HepG2 (cell line): ENCODE measurements at regions not wholly inside any gene's neighbourhood (a gene's known extent, or its start where the extent isn't known, plus 50 kb on each side); places are given as distances from the start of the nearest gene placed in this dataset.

ENCODE experiments used
- ATAC-seq: fragments of 200-7000 bp; cut with Tn5 transposase; 3 replicates; pipeline ENCODE4 v1.9.1; 2020; ENCODE audit warnings: mild to moderate bottlenecking, moderate library complexity
- BruUV-seq: library from RNA; stranded (reverse); fragments of 400-500 nt; replicated peaks from 2 replicates; lab custom pipeline; 2021; lab: Mats Ljungman, UMichigan
- CTCF ChIA-PET: fragments of 300-600 bp; formaldehyde crosslinking; extraction: SDS; loops from one replicate; lab custom pipeline; 2021; ENCODE audit warnings: low total read pairs, inconsistent platforms, low intra/inter-chr PET ratio; lab: Yijun Ruan, JAX
- POLR2A ChIA-PET: fragments of 350-600 bp; sonication (Branson Sonifier 250); formaldehyde crosslinking; loops from one replicate; lab custom pipeline; 2020; ENCODE audit warnings: antibody characterized with exemption, inconsistent platforms; lab: Yijun Ruan, JAX
- DNase-seq: peaks from one replicate; pipeline ENCODE4 v3.0.0-alpha.2; 2015; ENCODE audit warnings: low spot score
- FAIRE-seq: peaks from 3 replicates; lab custom pipeline; 2011; peaks lifted over from hg19 to GRCh38; lab: Jason Lieb, UNC
- H2AFZ ChIP-seq: one replicate; pipeline ENCODE4 v1.6.1; 2011; ENCODE audit warnings: low read length, inconsistent platforms
- H3K27ac ChIP-seq: fragments of 300-600 bp; 3 replicates; pipeline ENCODE4 v1.8.0; 2011; ENCODE audit warnings: mixed run types, mild to moderate bottlenecking, mixed read lengths, low read length, inconsistent platforms; ENCODE audit not compliant: insufficient read depth; ENCODE audit errors: extremely low read length
- H3K27me3 ChIP-seq, 2 experiments: fragments of 200-600 bp in 1 of 2; 2 replicates in 1 of 2; 3 replicates in 1 of 2; pipeline versions ENCODE4 v1.6.0 to v1.8.0; 2011; ENCODE audit warnings: low read length in 2 of 2, mild to moderate bottlenecking in 2 of 2, moderate library complexity in 2 of 2, inconsistent platforms in 1 of 2; ENCODE audit not compliant: insufficient read depth in 2 of 2, control insufficient read depth in 1 of 2
- H3K36me3 ChIP-seq, 2 experiments: fragments of 200-600 bp in 1 of 2; replicated peaks in 1 of 2; 2 replicates in 1 of 2; 3 replicates in 1 of 2; pipeline versions ENCODE4 v1.5.1 to v1.8.0; 2011; ENCODE audit warnings: low read length in 2 of 2, inconsistent platforms in 1 of 2; ENCODE audit not compliant: insufficient read depth in 2 of 2, control insufficient read depth in 1 of 2
- H3K4me1 ChIP-seq: 2 replicates; pipeline ENCODE4 v1.5.1; 2012; ENCODE audit warnings: low read length, inconsistent platforms; ENCODE audit not compliant: insufficient read depth
- H3K4me2 ChIP-seq: 2 replicates; pipeline ENCODE4 v1.6.0; 2011; ENCODE audit warnings: low read depth, low read length, inconsistent platforms
- H3K4me3 ChIP-seq, 3 experiments: fragments of 200-600 bp in 1 of 3; sonication (generic), shearing (Covaris generic) in 1 of 3; replicated peaks in 1 of 3; 2 replicates each; pipeline ENCODE4 v1.5.1; 2011 to 2016; ENCODE audit warnings: low read length in 3 of 3, inconsistent platforms in 2 of 3, low read depth in 2 of 3, mild to moderate bottlenecking in 2 of 3, control low read depth in 1 of 3, mixed read lengths in 1 of 3; ENCODE audit not compliant: insufficient read depth in 1 of 3
- H3K79me2 ChIP-seq: one replicate; pipeline ENCODE4 v1.6.1; 2011; ENCODE audit warnings: low read length, inconsistent platforms; ENCODE audit not compliant: insufficient read depth
- H3K9ac ChIP-seq: 2 replicates; pipeline ENCODE4 v1.6.0; 2011; ENCODE audit warnings: mild to moderate bottlenecking, low read depth, low read length, inconsistent platforms; ENCODE audit not compliant: insufficient read depth
- H3K9me3 ChIP-seq: 2 replicates; pipeline ENCODE4 v1.5.1; 2012; ENCODE audit warnings: mild to moderate bottlenecking, low read length
- H4K20me1 ChIP-seq: 2 replicates; pipeline ENCODE4 v1.6.0; 2011; ENCODE audit warnings: inconsistent platforms, mild to moderate bottlenecking, low read length, moderate library complexity; ENCODE audit not compliant: insufficient read depth
- HDAC1 ChIP-seq: sonication (generic); formaldehyde crosslinking; IDR thresholded peaks from 2 replicates; pipeline ENCODE4 v1.5.1; 2020; ENCODE audit warnings: mild to moderate bottlenecking, missing genetic modification reagents
- NR2F2 ChIP-seq: IDR thresholded peaks from 2 replicates; pipeline ENCODE4 v1.6.1; 2012; ENCODE audit warnings: low read depth, inconsistent platforms, borderline replicate concordance
- ZBTB33 ChIP-seq: sonication (generic); formaldehyde crosslinking; IDR thresholded peaks from 2 replicates; pipeline ENCODE4 v1.4.0; 2020; ENCODE audit warnings: missing genetic modification reagents
- ZNF350 ChIP-seq: sonication (generic); formaldehyde crosslinking; IDR thresholded peaks from 2 replicates; pipeline ENCODE4 v1.4.0; 2020; ENCODE audit warnings: mild to moderate bottlenecking, low read depth, missing genetic modification reagents, borderline replicate concordance
- ZNF891 ChIP-seq: sonication (generic); formaldehyde crosslinking; IDR thresholded peaks from 2 replicates; pipeline ENCODE4 v1.5.0; 2020; ENCODE audit warnings: mild to moderate bottlenecking, missing genetic modification reagents
- WGBS: methylation state at CpG from one replicate; pipeline ENCODE4 v1.1.6; 2017; ENCODE audit warnings: low lambda C conversion rate; 5-methylcytosine and 5-hydroxymethylcytosine counted together
- in situ Hi-C: cut with HindIII; loops from 2 replicates; pipeline ENCODE4 v1.10.0; 2017; ENCODE audit warnings: low pct_unique_long_range_greater_than_20kb; ENCODE audit not compliant: extremely low pct_ligation_motif_present
- intact Hi-C: fragments of 100-400 bp; cut with micrococcal nuclease; formaldehyde crosslinking; loops from one replicate; pipeline ENCODE4 v1.10.0; 2022; ENCODE audit not compliant: unreplicated experiment

DNA sequence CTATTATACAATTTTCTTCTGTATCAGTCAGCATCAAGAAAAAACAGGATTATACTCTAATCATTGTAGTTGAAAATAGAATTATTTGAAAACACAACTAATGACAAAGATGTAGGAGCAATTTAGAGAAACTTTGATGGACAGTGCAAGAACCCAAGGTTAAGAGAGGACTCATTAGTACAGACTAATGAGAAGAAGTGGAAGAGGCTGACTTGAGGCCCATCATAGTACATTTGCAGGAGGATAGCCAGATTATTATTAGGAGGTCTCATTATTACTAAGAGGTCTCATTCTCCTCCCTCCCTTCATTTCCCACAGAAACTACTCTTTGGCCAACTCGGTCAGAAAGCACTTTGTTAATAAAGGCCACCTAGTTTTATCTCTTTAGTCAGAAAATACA lies 1983.0 kb downstream of the SUCLG1 start:
- no peak for FAIRE-seq
- H3K9me3 ChIP-seq: peaks cover 12% of the 10 kb centered on the region

GRCh38 chr2:82428251-82428650 lies 2030.8 kb downstream of the SUCLG1 start:
- no peak for DNase-seq
- Histone ChIP-seq H3K4me2 (no peak overlapping the region), H2AFZ (no peak overlapping the region), H3K27ac (no peak overlapping the region), H4K20me1 (no peaks in the 10 kb centered on the region), H3K4me1 (no peaks in the 10 kb centered on the region), H3K9ac (no peak overlapping the region), H3K79me2 (no peaks in the 10 kb centered on the region), H3K9me3 (no peaks in the 10 kb centered on the region), H3K4me3 (no peak overlapping the region), H3K27me3 (no peaks in the 10 kb centered on the region), H3K36me3 (no peaks in the 10 kb centered on the region)
- FAIRE-seq: no peak
- TF ChIP-seq ZBTB33 (CRISPR knock-in tag) (no peak), NR2F2 (no peak)
- intact Hi-C loops: no loop called here
- ChIA-PET POLR2A (no interaction called here), CTCF (no interaction called here)
- no peak for ATAC-seq
- in situ Hi-C loops: no loop called here
- WGBS: 2% methylated on average over 2 of the region's 2 CpGs
- BruUV-seq: no TSS peak

More for the DNA sequence above, 1983.0 kb downstream of the SUCLG1 start:
- intact Hi-C loops (no loop called here), in situ Hi-C loops (no loop called here)
- Histone ChIP-seq H4K20me1 (no peaks in the 10 kb centered on the region), H3K79me2 (no peaks in the 10 kb centered on the region), H2AFZ (no peak overlapping the region), H3K4me1 (no peaks in the 10 kb centered on the region), H3K4me2 (no peak overlapping the region), H3K4me3 (no peak overlapping the region), H3K27ac (no peak overlapping the region), H3K9ac (no peak overlapping the region), H3K36me3 (no peaks in the 10 kb centered on the region)
- 0% methylated on average over 1 of the region's 1 CpG for WGBS
- ATAC-seq: no peak
- DNase-seq: no peak
- ChIA-PET POLR2A (no interaction called here), CTCF (no interaction called here)
- BruUV-seq: no TSS peak
- TF ChIP-seq ZNF350 (CRISPR knock-in tag) (no peak), ZNF891 (no peak), HDAC1 (CRISPR knock-in tag) (no peak)
- TF ChIP-seq, all 625 proteins: peak for 0
- H3K27me3 ChIP-seq: no peaks in the 10 kb centered on the region
